Tibial nerve (tissue), 4 donors: ENCODE measurements at regions not wholly inside any gene's neighbourhood (a gene's known extent, or its start where the extent isn't known, plus 50 kb on each side); places are given as distances from the start of the nearest gene placed in this dataset.

Source experiments
- DNase-seq, 2 donors: peaks; one replicate each; pipeline ENCODE4 v3.0.0-alpha.2; 2019; ENCODE audit warnings: low spot score in 2 of 2
- H3K27ac ChIP-seq, 4 donors: fragments of 200-600 bp; sonication (generic) in 3 of 4; one replicate each; pipeline ENCODE4 v1.5.1; 2017 to 2019; ENCODE audit warnings: mild to moderate bottlenecking in 1 of 4
- H3K27me3 ChIP-seq, 2 donors: fragments of 200-600 bp; sonication (generic) in 1 of 2; one replicate each; pipeline versions ENCODE4 v1.5.1 to v1.6.0; 2017 to 2019
- H3K36me3 ChIP-seq, 3 donors: fragments of 200-600 bp; sonication (generic); one replicate each; pipeline ENCODE4 v1.5.1; 2018 to 2019
- H3K4me1 ChIP-seq, 4 donors: fragments of 200-600 bp; sonication (generic) in 3 of 4; one replicate each; pipeline ENCODE4 v1.5.1; 2017 to 2019
- H3K4me3 ChIP-seq, 4 donors: fragments of 200-600 bp; sonication (generic) in 3 of 4; one replicate each; pipeline ENCODE4 v1.5.1; 2017 to 2019; ENCODE audit warnings: mild to moderate bottlenecking in 1 of 4, moderate library complexity in 1 of 4
- H3K9me3 ChIP-seq, 4 donors: fragments of 200-600 bp; sonication (generic) in 3 of 4; one replicate each; pipeline ENCODE4 v1.5.1; 2017 to 2019
- EP300 ChIP-seq, 2 donors: sonication (generic); formaldehyde crosslinking; IDR thresholded peaks; one replicate each; pipeline ENCODE4 v1.6.1; 2017; ENCODE audit warnings: antibody characterized with exemption in 2 of 2, mild to moderate bottlenecking in 1 of 2
- POLR2A ChIP-seq, 2 donors: fragments of 450-650 bp; IDR thresholded peaks; one replicate each; pipeline ENCODE4 v1.6.1; 2017; ENCODE audit warnings: antibody characterized with exemption in 2 of 2, mild to moderate bottlenecking in 2 of 2, moderate library complexity in 2 of 2
- WGBS, 2 donors: methylation state at CpG; one replicate each; pipeline ENCODE4 v1.1.5; 2018; 5-methylcytosine and 5-hydroxymethylcytosine counted together
- TF ChIP-seq, protein P1 (sequence below), 5 experiments: fragments of 200-600 bp in 3 of 5; fragments of 450-650 bp in 2 of 5; sonication (generic) in 3 of 5; IDR thresholded peaks; one replicate each; pipeline ENCODE4 v1.5.1; 2016 to 2019; ENCODE audit warnings: antibody characterized with exemption in 5 of 5, mild to moderate bottlenecking in 3 of 5, moderate library complexity in 2 of 5

DNA sequence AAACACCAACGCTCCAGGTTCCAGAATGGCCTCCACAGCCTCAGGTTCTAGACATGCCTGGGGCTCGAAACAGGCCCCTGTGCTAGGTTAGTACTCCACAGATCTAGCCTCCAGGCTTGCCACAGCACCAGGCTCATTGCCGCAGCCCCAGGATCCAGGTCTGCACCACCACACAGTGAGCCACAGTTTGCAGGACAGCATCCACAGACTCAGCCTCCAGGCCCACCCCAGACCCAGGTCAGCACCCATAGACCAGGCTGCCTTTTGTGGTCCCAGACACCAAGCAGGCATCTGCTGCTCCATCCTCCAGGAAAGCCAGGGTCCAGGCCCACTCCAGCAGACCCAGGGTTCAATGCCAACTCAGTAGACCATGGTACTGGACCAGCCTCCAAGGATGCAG, 132.3 kb upstream of the VSTM2A start:
- no peak for TF ChIP-seq POLR2A (IDR thresholded peaks at IDR 0.05)
- TF ChIP-seq, protein P1, sequence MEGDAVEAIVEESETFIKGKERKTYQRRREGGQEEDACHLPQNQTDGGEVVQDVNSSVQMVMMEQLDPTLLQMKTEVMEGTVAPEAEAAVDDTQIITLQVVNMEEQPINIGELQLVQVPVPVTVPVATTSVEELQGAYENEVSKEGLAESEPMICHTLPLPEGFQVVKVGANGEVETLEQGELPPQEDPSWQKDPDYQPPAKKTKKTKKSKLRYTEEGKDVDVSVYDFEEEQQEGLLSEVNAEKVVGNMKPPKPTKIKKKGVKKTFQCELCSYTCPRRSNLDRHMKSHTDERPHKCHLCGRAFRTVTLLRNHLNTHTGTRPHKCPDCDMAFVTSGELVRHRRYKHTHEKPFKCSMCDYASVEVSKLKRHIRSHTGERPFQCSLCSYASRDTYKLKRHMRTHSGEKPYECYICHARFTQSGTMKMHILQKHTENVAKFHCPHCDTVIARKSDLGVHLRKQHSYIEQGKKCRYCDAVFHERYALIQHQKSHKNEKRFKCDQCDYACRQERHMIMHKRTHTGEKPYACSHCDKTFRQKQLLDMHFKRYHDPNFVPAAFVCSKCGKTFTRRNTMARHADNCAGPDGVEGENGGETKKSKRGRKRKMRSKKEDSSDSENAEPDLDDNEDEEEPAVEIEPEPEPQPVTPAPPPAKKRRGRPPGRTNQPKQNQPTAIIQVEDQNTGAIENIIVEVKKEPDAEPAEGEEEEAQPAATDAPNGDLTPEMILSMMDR (IDR thresholded peaks at IDR 0.05): no peak
- TF ChIP-seq EP300 (IDR thresholded peaks at IDR 0.05): no peak
- H3K27ac ChIP-seq: no peak overlapping the region
- H3K9me3 ChIP-seq: peaks cover 0 to 31% (median 2%) of the 10 kb centered on the region in 4 donors
- H3K27me3 ChIP-seq: no peaks in the 10 kb centered on the region
- DNase-seq: no peak
- no peak overlapping the region for H3K4me3 ChIP-seq
- H3K36me3 ChIP-seq: no peaks in the 10 kb centered on the region
- no peaks in the 10 kb centered on the region for H3K4me1 ChIP-seq
- 75 to 81% methylated on average over 3 of the region's 3 CpGs for WGBS, 2 donors

GRCh38 chr7:54416678-54417077, 125.5 kb upstream of the VSTM2A start:
- Histone ChIP-seq H3K4me3 (no peak overlapping the region), H3K36me3 (no peaks in the 10 kb centered on the region), H3K27ac (no peak overlapping the region), H3K9me3 (peaks cover 0 to 20% (median 2%) of the 10 kb centered on the region in 4 donors), H3K4me1 (no peaks in the 10 kb centered on the region), H3K27me3 (no peaks in the 10 kb centered on the region)
- no peak for DNase-seq
- 32 to 35% methylated on average over 3 of the region's 3 CpGs for WGBS, 2 donors
- TF ChIP-seq, protein P1 (IDR thresholded peaks at IDR 0.05): no peak
- TF ChIP-seq EP300 (IDR thresholded peaks at IDR 0.05) (no peak), POLR2A (IDR thresholded peaks at IDR 0.05) (no peak)

DNA sequence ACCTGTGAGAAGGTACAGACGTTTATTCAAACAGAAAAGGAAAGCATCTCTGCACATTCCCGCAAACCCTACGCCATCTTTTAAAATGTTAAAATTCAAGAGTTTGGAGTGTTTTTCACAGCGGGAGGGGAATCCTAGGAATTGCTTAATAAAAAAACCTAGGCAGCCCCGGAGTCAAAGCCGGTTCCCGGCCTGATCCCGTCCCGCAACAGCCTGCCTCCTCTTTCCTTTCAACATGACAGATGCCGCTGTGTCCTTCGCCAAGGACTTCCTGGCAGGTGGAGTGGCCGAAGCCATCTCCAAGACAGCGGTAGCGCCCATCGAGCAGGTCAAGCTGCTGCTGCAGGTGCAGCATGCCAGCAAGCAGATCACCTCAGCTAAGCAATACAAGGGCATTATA, 123.0 kb upstream of the VSTM2A start:
- Histone ChIP-seq H3K4me1 (no peaks in the 10 kb centered on the region), H3K36me3 (no peaks in the 10 kb centered on the region), H3K4me3 (no peak overlapping the region), H3K27ac (no peak overlapping the region), H3K9me3 (peaks cover 0 to 16% (median 2%) of the 10 kb centered on the region in 4 donors), H3K27me3 (no peaks in the 10 kb centered on the region)
- DNase-seq: no peak
- TF ChIP-seq, protein P1 (IDR thresholded peaks at IDR 0.05): no peak
- no peak for TF ChIP-seq POLR2A (IDR thresholded peaks at IDR 0.05)
- TF ChIP-seq EP300 (IDR thresholded peaks at IDR 0.05): no peak
- 87 to 94% methylated on average over 15 of the region's 15 CpGs for WGBS, 2 donors

- TF ChIP-seq, protein P1 (IDR thresholded peaks at IDR 0.05): no peak
- TF ChIP-seq POLR2A (IDR thresholded peaks at IDR 0.05) (no peak), EP300 (IDR thresholded peaks at IDR 0.05) (no peak)
- H3K4me1 ChIP-seq: no peaks in the 10 kb centered on the region
- WGBS, 2 donors: 74 to 78% methylated on average over 2 of the region's 2 CpGs
- DNase-seq: no peak
- no peak overlapping the region for H3K4me3 ChIP-seq
- H3K27ac ChIP-seq: no peak overlapping the region
- H3K9me3 ChIP-seq: no peaks in the 10 kb centered on the region
- H3K27me3 ChIP-seq: no peaks in the 10 kb centered on the region
- H3K36me3 ChIP-seq: no peaks in the 10 kb centered on the region
These were observed 115.8 kb upstream of the VSTM2A start for GRCh38 chr7:54426406-54426805.

- Histone ChIP-seq H3K27me3 (no peaks in the 10 kb centered on the region), H3K4me3 (no peak overlapping the region), H3K27ac (no peak overlapping the region), H3K9me3 (no peaks in the 10 kb centered on the region), H3K36me3 (no peaks in the 10 kb centered on the region), H3K4me1 (no peaks in the 10 kb centered on the region)
- no peak for TF ChIP-seq EP300 (IDR thresholded peaks at IDR 0.05)
- no peak for TF ChIP-seq POLR2A (IDR thresholded peaks at IDR 0.05)
- TF ChIP-seq, protein P1 (IDR thresholded peaks at IDR 0.05): no peak
- no peak for DNase-seq
These were observed 113.1 kb upstream of the VSTM2A start for GRCh38 chr7:54429111-54429510.
